GM23338 (cell line): ENCODE measurements at regions not wholly inside any gene's neighbourhood (a gene's known extent, or its start where the extent isn't known, plus 50 kb on each side); places are given as distances from the start of the nearest gene placed in this dataset.

ENCODE experiments used
- ATAC-seq: fragments of 200-7000 bp; cut with Tn5 transposase; 3 replicates; pipeline ENCODE4 v1.9.1; 2020
- DNase-seq: peaks from one replicate; pipeline ENCODE4 v3.0.0-alpha.2; 2015; ENCODE audit warnings: low spot score
- H2AFZ ChIP-seq: fragments of 200-600 bp; sonication (generic); 2 replicates; pipeline ENCODE4 v1.8.0; 2016; ENCODE audit warnings: antibody characterized with exemption, mild to moderate bottlenecking, moderate library complexity
- H3F3A ChIP-seq: fragments of 200-600 bp; sonication (generic); replicated peaks from 2 replicates; pipeline ENCODE4 v1.8.0; 2017; ENCODE audit warnings: antibody characterized with exemption, mixed run types, low read depth
- H3K27ac ChIP-seq: fragments of 200-600 bp; sonication (generic); 2 replicates; pipeline ENCODE4 v1.6.1; 2016; ENCODE audit warnings: low read depth
- H3K27me3 ChIP-seq: fragments of 200-600 bp; sonication (generic); 2 replicates; pipeline ENCODE4 v1.8.0; 2016; ENCODE audit warnings: mild to moderate bottlenecking, mixed run types, moderate library complexity; ENCODE audit not compliant: insufficient read depth
- H3K36me3 ChIP-seq: fragments of 200-600 bp; sonication (generic); 2 replicates; pipeline ENCODE4 v1.8.0; 2016; ENCODE audit warnings: mild to moderate bottlenecking; ENCODE audit not compliant: insufficient read depth
- H3K4me1 ChIP-seq: fragments of 200-600 bp; sonication (generic); 2 replicates; pipeline ENCODE4 v1.8.0; 2016; ENCODE audit warnings: mild to moderate bottlenecking, moderate library complexity; ENCODE audit not compliant: insufficient read depth
- H3K4me2 ChIP-seq: fragments of 200-600 bp; sonication (generic); 2 replicates; pipeline ENCODE4 v1.7.1; 2017; ENCODE audit warnings: mixed run types
- H3K4me3 ChIP-seq: fragments of 200-600 bp; sonication (generic); 2 replicates; pipeline ENCODE4 v1.6.1; 2016; ENCODE audit warnings: mixed run types
- H3K79me2 ChIP-seq: fragments of 200-600 bp; sonication (generic); replicated peaks from 2 replicates; pipeline ENCODE4 v1.8.0; 2017; ENCODE audit warnings: mild to moderate bottlenecking; ENCODE audit not compliant: insufficient read depth
- H3K9me2 ChIP-seq: fragments of 200-600 bp; sonication (generic); 2 replicates; pipeline ENCODE4 v1.8.0; 2017; ENCODE audit not compliant: insufficient read depth
- H4K20me1 ChIP-seq: fragments of 200-600 bp; sonication (generic); replicated peaks from 2 replicates; pipeline ENCODE4 v1.8.0; 2017; ENCODE audit warnings: mild to moderate bottlenecking; ENCODE audit not compliant: insufficient read depth
- H3K27ac Mint-ChIP-seq: 2 replicates; pipeline ENCODE4 v1.8.0; 2020; ENCODE audit warnings: inconsistent platforms, mild to moderate bottlenecking, moderate library complexity, mixed read lengths
- H3K27me3 Mint-ChIP-seq: 3 replicates; pipeline ENCODE4 v1.8.0; 2022; ENCODE audit warnings: low read depth, mild to moderate bottlenecking, moderate library complexity, mixed read lengths, inconsistent platforms; ENCODE audit not compliant: insufficient read depth, poor library complexity
- H3K36me3 Mint-ChIP-seq: 3 replicates; pipeline ENCODE4 v1.8.0; 2021; ENCODE audit warnings: low read depth, mild to moderate bottlenecking, inconsistent platforms, moderate library complexity, mixed read lengths
- H3K4me1 Mint-ChIP-seq: 3 replicates; pipeline ENCODE4 v1.8.0; 2020; ENCODE audit warnings: mild to moderate bottlenecking, inconsistent platforms, mixed read lengths
- H3K4me3 Mint-ChIP-seq: 3 replicates; pipeline ENCODE4 v1.8.0; 2021; ENCODE audit warnings: moderate library complexity, mild to moderate bottlenecking, inconsistent platforms, mixed read lengths
- H3K9me3 Mint-ChIP-seq: 3 replicates; pipeline ENCODE4 v1.8.0; 2020; ENCODE audit warnings: moderate library complexity, mild to moderate bottlenecking, inconsistent platforms, mixed read lengths
- CREB1 ChIP-seq: fragments of 250-450 bp; sonication (Bioruptor Pico); IDR thresholded peaks from 2 replicates; pipeline ENCODE4 v1.5.0; 2020; ENCODE audit warnings: low read depth, mild to moderate bottlenecking, moderate library complexity
- ETS1 ChIP-seq: IDR thresholded peaks from 2 replicates; pipeline ENCODE4 v1.6.1; 2016; ENCODE audit warnings: antibody characterized with exemption
- EZH2 ChIP-seq: fragments of 200-600 bp; sonication (generic); IDR thresholded peaks from one replicate; pipeline ENCODE4 v1.8.0; 2017; ENCODE audit warnings: antibody characterized with exemption, mild to moderate bottlenecking, low read depth; ENCODE audit not compliant: unreplicated experiment
- EZH2phosphoT487 ChIP-seq: fragments of 200-600 bp; sonication (generic); IDR thresholded peaks from one replicate; pipeline ENCODE4 v1.8.1; 2018; ENCODE audit warnings: antibody characterized with exemption; ENCODE audit not compliant: unreplicated experiment
- NANOG ChIP-seq: IDR thresholded peaks from 2 replicates; pipeline ENCODE4 v1.6.1; 2016; ENCODE audit warnings: antibody characterized with exemption, borderline replicate concordance
- POLR2AphosphoS5 ChIP-seq: IDR thresholded peaks from 2 replicates; pipeline ENCODE4 v1.6.1; 2016; ENCODE audit warnings: antibody characterized with exemption, low read depth
- REST ChIP-seq: IDR thresholded peaks from one replicate; pipeline ENCODE4 v1.6.1; 2018; ENCODE audit warnings: antibody characterized with exemption; ENCODE audit not compliant: unreplicated experiment
- STAT1 ChIP-seq: IDR thresholded peaks from one replicate; pipeline ENCODE4 v1.6.1; 2016; ENCODE audit warnings: antibody characterized with exemption; ENCODE audit not compliant: unreplicated experiment
- ZNF331 ChIP-seq: fragments of 250-450 bp; sonication (Bioruptor Pico); IDR thresholded peaks from 2 replicates; pipeline ENCODE4 v1.5.0; 2020; ENCODE audit warnings: low read depth, mild to moderate bottlenecking, moderate library complexity
- ZNF462 ChIP-seq: fragments of 250-450 bp; sonication (Bioruptor Pico); IDR thresholded peaks from 2 replicates; pipeline ENCODE4 v1.5.0; 2020; ENCODE audit warnings: mild to moderate bottlenecking, moderate library complexity

GRCh38 chr5:159779481-159779880, 136.8 kb upstream of the ADRA1B start:
- Histone ChIP-seq H3K4me3 (no peak overlapping the region), H3K27ac (no peak overlapping the region), H3K4me2 (no peak overlapping the region), H3K4me1 (peaks cover 14% of the 10 kb centered on the region), H3K79me2 (no peaks in the 10 kb centered on the region), H3K27me3 (no peaks in the 10 kb centered on the region), H2AFZ (no peak overlapping the region), H3K36me3 (no peaks in the 10 kb centered on the region), H3K9me2 (peaks cover 8% of the 10 kb centered on the region; the same call in 1 of the 2 replicates), H3F3A (no peaks in the 10 kb centered on the region), H4K20me1 (no peaks in the 10 kb centered on the region)
- no peak for DNase-seq
- ATAC-seq, result no peak
- no peak for TF ChIP-seq ETS1
- TF ChIP-seq NANOG, result no peak
- no peak for TF ChIP-seq REST
- no peak for TF ChIP-seq ZNF462 (CRISPR knock-in tag)
- TF ChIP-seq CREB1 (CRISPR knock-in tag), result no peak
- no peak for TF ChIP-seq ZNF331 (CRISPR knock-in tag)
- no peak for TF ChIP-seq EZH2phosphoT487
- no peak for TF ChIP-seq STAT1
- TF ChIP-seq EZH2, result no peak
- TF ChIP-seq POLR2AphosphoS5, result no peak
- Mint-ChIP-seq H3K36me3 (no peaks in the 10 kb centered on the region), H3K4me1 (peaks cover 18% of the 10 kb centered on the region), H3K27me3 (no peaks in the 10 kb centered on the region), H3K9me3 (no peaks in the 10 kb centered on the region), H3K27ac (no peak overlapping the region), H3K4me3 (no peak overlapping the region)
